Colonic mucosa (tissue), 4 donors: ENCODE measurements at regions not wholly inside any gene's neighbourhood (a gene's known extent, or its start where the extent isn't known, plus 50 kb on each side); places are given as distances from the start of the nearest gene placed in this dataset.

Source experiments
- DNase-seq: peaks from one replicate; pipeline ENCODE4 v3.0.0-alpha.2; 2020
- H3K27ac ChIP-seq: fragments of 200-600 bp; one replicate; pipeline ENCODE4 v1.8.0; 2021
- H3K27me3 ChIP-seq: fragments of 200-600 bp; one replicate; pipeline ENCODE4 v1.8.0; 2021
- H3K36me3 ChIP-seq: fragments of 200-600 bp; one replicate; pipeline ENCODE4 v1.8.0; 2021
- H3K4me1 ChIP-seq: fragments of 200-600 bp; one replicate; pipeline ENCODE4 v1.8.0; 2021; ENCODE audit warnings: mild to moderate bottlenecking
- H3K4me3 ChIP-seq: fragments of 200-600 bp; one replicate; pipeline ENCODE4 v1.8.0; 2021
- H3K9ac ChIP-seq, 2 donors: one replicate each; pipeline ENCODE4 v1.7.0; 2013; ENCODE audit warnings: control low read depth in 2 of 2, low read depth in 2 of 2, low read length in 2 of 2
- H3K9me3 ChIP-seq: fragments of 200-600 bp; one replicate; pipeline ENCODE4 v1.8.0; 2021
- CTCF ChIP-seq: fragments of 200-600 bp; IDR thresholded peaks from one replicate; pipeline ENCODE4 v1.8.0; 2022; ENCODE audit warnings: antibody characterized with exemption, mild to moderate bottlenecking
- intact Hi-C: fragments of 100-400 bp; cut with DNase I; formaldehyde crosslinking; loops from one replicate; pipeline ENCODE4 v1.14.1; 2022
- donor health status: healthy.
- donor health status: DM: no; HTN: no; CAD: no.
- donor health status: DM: no; HTN: no; CAD: no.

GRCh38 chr10:33559105-33559504 lies 224.6 kb upstream of the NRP1 start:
- no peaks in the 10 kb centered on the region for H3K4me1 ChIP-seq
- H3K36me3 ChIP-seq, result no peaks in the 10 kb centered on the region
- no peak overlapping the region for H3K27ac ChIP-seq
- TF ChIP-seq CTCF, result no peak
- DNase-seq, result no peak
- intact Hi-C loops, result no loop called here
- no peaks in the 10 kb centered on the region for H3K9me3 ChIP-seq
- no peaks in the 10 kb centered on the region for H3K27me3 ChIP-seq
- H3K4me3 ChIP-seq, result no peak overlapping the region
- no peak overlapping the region for H3K9ac ChIP-seq

GRCh38 chr10:33557313-33557712 lies 222.8 kb upstream of the NRP1 start:
- intact Hi-C loops, result no loop called here
- no peaks in the 10 kb centered on the region for H3K27me3 ChIP-seq
- H3K4me1 ChIP-seq, result no peaks in the 10 kb centered on the region

GRCh38 chr10:33556620-33557019 lies 222.2 kb upstream of the NRP1 start:
- no peaks in the 10 kb centered on the region for H3K9me3 ChIP-seq
- intact Hi-C loops, result no loop called here
- TF ChIP-seq CTCF, result no peak

More at GRCh38 chr10:33557313-33557712, 222.8 kb upstream of the NRP1 start:
- Histone ChIP-seq H3K4me3 (no peak overlapping the region), H3K9me3 (no peaks in the 10 kb centered on the region), H3K36me3 (no peaks in the 10 kb centered on the region), H3K9ac (no peak overlapping the region), H3K27ac (no peak overlapping the region)
- no peak for TF ChIP-seq CTCF
- no peak for DNase-seq

GRCh38 chr10:33556103-33556502 lies 221.6 kb upstream of the NRP1 start:
- no peaks in the 10 kb centered on the region for H3K36me3 ChIP-seq
- no peaks in the 10 kb centered on the region for H3K4me1 ChIP-seq
- H3K4me3 ChIP-seq, result no peak overlapping the region
- no peak overlapping the region for H3K9ac ChIP-seq
- no peak for DNase-seq
- H3K27ac ChIP-seq, result no peak overlapping the region
- TF ChIP-seq CTCF, result no peak
- H3K27me3 ChIP-seq, result no peaks in the 10 kb centered on the region
- intact Hi-C loops, result no loop called here
- H3K9me3 ChIP-seq, result no peaks in the 10 kb centered on the region

More at GRCh38 chr10:33556620-33557019, 222.2 kb upstream of the NRP1 start:
- Histone ChIP-seq H3K4me1 (no peaks in the 10 kb centered on the region), H3K9ac (no peak overlapping the region), H3K36me3 (no peaks in the 10 kb centered on the region), H3K27me3 (no peaks in the 10 kb centered on the region), H3K4me3 (no peak overlapping the region), H3K27ac (no peak overlapping the region)
- no peak for DNase-seq

GRCh38 chr10:33553748-33554571 lies 219.5 kb upstream of the NRP1 start:
- H3K9me3 ChIP-seq, result no peaks in the 10 kb centered on the region
- H3K4me1 ChIP-seq, result no peaks in the 10 kb centered on the region
- no peak for DNase-seq
- H3K36me3 ChIP-seq, result no peaks in the 10 kb centered on the region
- TF ChIP-seq CTCF, result no peak
- H3K27ac ChIP-seq, result no peak overlapping the region
- intact Hi-C loops, result no loop called here
- H3K9ac ChIP-seq, result no peak overlapping the region
- no peak overlapping the region for H3K4me3 ChIP-seq
- no peaks in the 10 kb centered on the region for H3K27me3 ChIP-seq
